Right cardiac atrium (tissue), 5 donors: ENCODE measurements at regions not wholly inside any gene's neighbourhood (a gene's known extent, or its start where the extent isn't known, plus 50 kb on each side); places are given as distances from the start of the nearest gene placed in this dataset.
"Not testable (repeated sequence)": the region's sequence is repeated elsewhere in the genome, so short reads cannot be mapped to it uniquely, and the experiment has no call there.

Experiments
- ATAC-seq, 2 donors: fragments of 200-7000 bp; cut with Tn5 transposase; one replicate each; pipeline versions ENCODE4 v1.8.0 to v1.9.1; 2020; ENCODE audit warnings: moderate library complexity in 2 of 2, mild to moderate bottlenecking in 1 of 2
- DNase-seq, 3 donors: peaks; one replicate each; pipeline ENCODE4 v3.0.0-alpha.2; 2020
- H3K27ac ChIP-seq: one replicate; pipeline ENCODE4 v1.5.1; 2013; ENCODE audit warnings: mild to moderate bottlenecking, low read length, control low read depth, moderate library complexity
- H3K27me3 ChIP-seq: one replicate; pipeline ENCODE4 v1.6.1; 2013; ENCODE audit not compliant: control insufficient read depth, insufficient read depth
- H3K4me1 ChIP-seq: one replicate; pipeline ENCODE4 v1.6.1; 2013; ENCODE audit warnings: low read length; ENCODE audit not compliant: control insufficient read depth, insufficient read depth
- H3K4me3 ChIP-seq: one replicate; pipeline ENCODE4 v1.5.1; 2013; ENCODE audit warnings: low read length, control low read depth
- H3K9me3 ChIP-seq: one replicate; pipeline ENCODE4 v1.6.1; 2013; ENCODE audit warnings: low read length; ENCODE audit not compliant: control insufficient read depth
- WGBS: extraction: QIAGEN DNeasy Blood & Tissue Kit; methylation state at CpG from one replicate; pipeline ENCODE4 v1.1.7; 2013; 5-methylcytosine and 5-hydroxymethylcytosine counted together
- intact Hi-C, 4 donors: fragments of 100-400 bp; cut with DNase I; formaldehyde crosslinking; loops; one replicate each; pipeline versions ENCODE4 v1.11.0 to v1.14.0; 2022 to 2023
- donor health status: healthy with polysubstance abuse.
- donor health status: DM: no; HTN: yes; CAD: no.
- donor health status: DM: no; HTN: no; CAD: no.
- donor health status: DM: no; HTN: yes; CAD: no; lungs with severe emphysema.
- donor health status: DM: yes; HTN: yes; CAD: no.

GRCh38 chr6:139468178-139468819 lies 93.9 kb upstream of the CITED2 start:
- Histone ChIP-seq H3K4me3 (no peak overlapping the region), H3K9me3 (no peaks in the 10 kb centered on the region), H3K27ac (no peak overlapping the region), H3K27me3 (no peaks in the 10 kb centered on the region), H3K4me1 (peaks cover under 1% of the 10 kb centered on the region)
- WGBS = 49% methylated on average over 4 of the region's 4 CpGs
- DNase-seq (no peak), ATAC-seq (no peak)
- intact Hi-C loops = no loop called here

DNA sequence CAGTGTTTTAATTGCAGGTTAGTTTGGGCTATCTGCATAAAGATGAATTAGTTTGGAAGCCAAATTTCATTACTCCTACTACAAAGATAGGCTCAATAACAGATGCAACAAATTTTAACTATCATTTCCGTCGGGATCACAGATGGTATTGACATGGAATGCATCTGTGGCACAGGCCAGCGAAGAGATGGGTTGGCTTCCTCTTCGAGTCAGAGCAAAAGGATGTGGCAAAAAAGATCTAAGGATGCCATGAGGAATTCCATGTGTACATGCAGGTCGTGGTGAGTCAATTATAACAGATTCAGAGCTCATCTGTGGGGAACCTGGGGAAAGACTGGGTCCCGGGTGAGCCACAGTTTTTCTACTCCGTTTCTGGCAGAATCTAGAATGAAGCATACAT lies 83.0 kb upstream of the CITED2 start:
- Histone ChIP-seq H3K4me3 (no peak overlapping the region), H3K27me3 (no peaks in the 10 kb centered on the region), H3K4me1 (no peaks in the 10 kb centered on the region), H3K27ac (no peak overlapping the region), H3K9me3 (no peaks in the 10 kb centered on the region)
- DNase-seq = no peak
- intact Hi-C loops = no loop called here
- WGBS = 75% methylated on average over 7 of the region's 7 CpGs
- ATAC-seq = no peak

DNA sequence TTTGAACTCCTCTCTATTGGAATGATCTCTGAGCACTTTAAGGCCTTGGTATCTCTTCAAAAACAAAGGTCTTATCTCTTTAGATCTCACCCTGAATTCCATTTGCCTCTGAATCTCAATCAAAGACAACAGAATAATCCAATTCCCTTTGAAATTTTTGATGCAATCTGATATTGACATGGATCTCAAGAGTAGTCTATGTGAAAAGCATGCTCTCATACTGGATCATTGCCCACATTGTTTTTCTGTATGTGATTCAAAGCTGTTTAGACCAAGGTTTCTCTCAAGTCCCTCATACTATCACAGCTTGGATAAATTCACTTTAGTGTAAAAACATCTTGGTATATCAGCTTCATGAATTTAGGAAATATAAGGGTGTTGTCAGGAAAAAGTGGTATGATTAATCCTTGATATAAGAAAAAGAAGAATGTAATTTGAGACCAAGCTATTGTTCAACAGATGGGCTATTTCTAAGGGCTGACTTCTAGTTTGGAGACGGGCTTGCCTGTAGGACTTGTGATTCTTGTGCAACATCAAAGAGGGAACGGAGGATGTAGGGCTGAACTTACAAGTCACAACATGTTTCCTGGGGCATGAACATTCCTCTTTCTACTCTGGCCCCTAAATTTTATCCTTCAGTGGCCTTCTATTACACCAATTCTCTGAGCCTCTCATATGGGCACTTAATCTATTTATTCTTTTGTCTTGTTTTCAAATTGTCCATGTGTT lies 77.9 kb upstream of the CITED2 start:
- intact Hi-C loops = no loop called here
- Histone ChIP-seq H3K27ac (no peak overlapping the region), H3K4me3 (no peak overlapping the region), H3K9me3 (no peaks in the 10 kb centered on the region), H3K27me3 (no peaks in the 10 kb centered on the region), H3K4me1 (no peaks in the 10 kb centered on the region)
- DNase-seq (no peak), ATAC-seq (no peak)
- WGBS = 83% methylated on average over 2 of the region's 2 CpGs

DNA sequence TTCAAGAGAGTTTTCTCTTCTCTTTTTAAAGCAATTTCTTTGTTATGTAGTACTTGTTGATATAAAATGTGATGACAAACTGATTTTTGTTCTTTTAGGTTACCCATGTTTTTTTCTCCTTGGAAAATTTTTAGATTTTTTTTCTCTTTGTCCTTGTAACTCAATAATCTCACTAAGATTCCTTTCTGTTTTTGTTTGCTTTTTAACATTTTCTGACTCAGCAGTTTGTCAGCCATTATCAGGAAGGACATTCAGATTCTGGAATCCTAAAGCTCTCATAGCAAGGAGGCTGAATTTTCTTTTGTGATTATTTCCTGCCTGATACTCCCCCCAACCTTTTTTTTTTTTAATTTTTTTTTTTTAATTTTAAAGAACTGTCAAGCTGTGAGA lies 75.2 kb upstream of the CITED2 start:
- intact Hi-C loops = no loop called here
- ATAC-seq = no peak

GRCh38 chr6:139448998-139449610 lies 74.7 kb upstream of the CITED2 start:
- H3K9me3 ChIP-seq = no peaks in the 10 kb centered on the region
- H3K4me3 ChIP-seq = no peak overlapping the region
- ATAC-seq (no peak), DNase-seq (no peak)
- intact Hi-C loops = no loop called here
- WGBS = 87% methylated on average over 4 of the region's 4 CpGs
- H3K27me3 ChIP-seq = no peaks in the 10 kb centered on the region
- no peaks in the 10 kb centered on the region for H3K4me1 ChIP-seq
- H3K27ac ChIP-seq = no peak overlapping the region

More for the DNA sequence above, 75.2 kb upstream of the CITED2 start:
- Histone ChIP-seq H3K9me3 (no peaks in the 10 kb centered on the region), H3K4me3 (no peak overlapping the region), H3K27me3 (no peaks in the 10 kb centered on the region), H3K4me1 (no peaks in the 10 kb centered on the region), H3K27ac (no peak overlapping the region)
- no peak for DNase-seq

- H3K27ac ChIP-seq = no peak overlapping the region
- intact Hi-C loops = no loop called here
- 71% methylated on average over 2 of the region's 2 CpGs for WGBS
- H3K27me3 ChIP-seq = no peaks in the 10 kb centered on the region
- no peak for ATAC-seq
- no peak overlapping the region for H3K4me3 ChIP-seq
- H3K4me1 ChIP-seq = no peaks in the 10 kb centered on the region
- no peak for DNase-seq
- H3K9me3 ChIP-seq = no peaks in the 10 kb centered on the region
These were observed 73.7 kb upstream of the CITED2 start for GRCh38 chr6:139448051-139448649.

DNA sequence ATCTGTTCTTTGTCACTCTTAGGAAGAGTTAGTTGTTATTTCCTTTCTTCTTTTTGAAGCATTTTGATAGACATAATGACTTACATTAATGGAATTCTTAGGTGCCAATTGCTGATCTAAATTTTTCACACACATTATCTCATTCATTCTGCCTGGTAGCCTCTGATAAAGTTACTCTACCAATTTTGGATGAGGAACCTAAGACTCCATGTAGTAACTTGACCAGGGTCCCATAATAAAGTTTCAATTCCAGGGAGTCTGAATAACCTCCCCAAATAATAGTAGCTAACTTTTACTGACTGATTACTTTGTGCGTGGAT lies 73.2 kb upstream of the CITED2 start:
- no peak for DNase-seq
- 96% methylated on average over 1 of the region's 1 CpG for WGBS

DNA sequence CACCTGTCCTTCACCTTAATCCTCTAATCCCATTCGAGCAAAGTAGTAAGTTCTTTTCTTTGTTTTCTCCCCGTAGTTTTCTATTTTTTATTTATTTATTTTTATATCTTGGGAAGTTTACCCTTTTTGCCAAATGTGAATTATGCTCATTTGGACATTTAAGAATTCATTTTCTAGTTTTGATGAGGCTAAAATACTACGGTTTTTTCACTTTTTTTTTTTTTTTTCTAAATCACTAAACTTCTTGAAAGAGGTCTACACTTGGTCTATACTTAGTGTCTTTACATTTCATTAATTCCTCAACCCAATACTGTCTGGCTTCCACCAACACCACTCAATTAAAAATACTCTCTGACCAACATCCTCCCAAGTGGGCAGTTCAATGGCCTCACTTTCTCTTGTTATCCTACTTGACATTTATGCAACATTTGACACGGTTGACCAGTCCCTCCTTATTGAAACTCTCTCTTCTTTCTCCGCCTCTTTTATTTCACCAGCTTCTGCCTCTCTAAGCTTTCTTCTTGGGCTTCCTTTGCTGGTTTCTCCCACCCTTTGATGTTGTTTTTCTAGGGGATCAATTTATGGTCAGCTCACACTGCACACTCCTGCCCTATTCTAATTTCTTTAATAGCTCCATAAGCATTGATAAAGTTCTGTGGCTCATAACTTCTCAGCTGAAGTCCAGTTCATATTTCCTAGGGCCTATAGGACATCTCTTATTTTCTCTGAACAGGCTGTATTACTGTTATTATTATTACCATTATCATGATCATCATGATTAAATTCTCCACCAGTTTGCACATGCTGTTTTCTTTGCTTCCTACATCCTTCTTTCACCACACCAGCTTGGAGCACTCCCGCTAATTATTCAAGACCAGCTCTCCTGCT lies 72.6 kb upstream of the CITED2 start:
- intact Hi-C loops = no loop called here
- WGBS = 92% methylated on average over 6 of the region's 6 CpGs
- Histone ChIP-seq H3K4me1 (no peaks in the 10 kb centered on the region), H3K27me3 (no peaks in the 10 kb centered on the region), H3K9me3 (no peaks in the 10 kb centered on the region), H3K4me3 (no peak overlapping the region), H3K27ac (no peak overlapping the region)
- DNase-seq = no peak
- ATAC-seq = no peak

More for the DNA sequence above, 73.2 kb upstream of the CITED2 start:
- no peak for ATAC-seq
- Histone ChIP-seq H3K4me1 (no peaks in the 10 kb centered on the region), H3K9me3 (no peaks in the 10 kb centered on the region), H3K27me3 (no peaks in the 10 kb centered on the region), H3K4me3 (no peak overlapping the region), H3K27ac (no peak overlapping the region)
- intact Hi-C loops = no loop called here

- Histone ChIP-seq H3K27me3 (no peaks in the 10 kb centered on the region), H3K27ac (no peak overlapping the region), H3K4me1 (no peaks in the 10 kb centered on the region), H3K4me3 (no peak overlapping the region), H3K9me3 (no peaks in the 10 kb centered on the region)
- DNase-seq = no peak
- intact Hi-C loops = no loop called here
- ATAC-seq = no peak
- 92% methylated on average over 5 of the region's 5 CpGs for WGBS
These were observed 71.8 kb upstream of the CITED2 start for GRCh38 chr6:139446138-139446715.

- H3K27me3 ChIP-seq, DNase-seq, H3K4me1 ChIP-seq, H3K9me3 ChIP-seq, H3K27ac ChIP-seq, H3K4me3 ChIP-seq, intact Hi-C loops, ATAC-seq: not testable (repeated sequence)
- 97% methylated on average over 11 of the region's 11 CpGs for WGBS
These were observed 69.9 kb upstream of the CITED2 start for GRCh38 chr6:139444273-139444787.
